Astrocyte (in vitro differentiated cells and primary cell): ENCODE measurements at regions not wholly inside any gene's neighbourhood (a gene's known extent, or its start where the extent isn't known, plus 50 kb on each side); places are given as distances from the start of the nearest gene placed in this dataset.

Experiments
- DNase-seq: peaks from one replicate; pipeline ENCODE4 v3.0.0-alpha.2; 2010; ENCODE audit warnings: low read depth
- FAIRE-seq: peaks from 2 replicates; lab custom pipeline; 2011; peaks lifted over from hg19 to GRCh38; lab: Jason Lieb, UNC
- H2AFZ ChIP-seq: 2 replicates; pipeline ENCODE4 v1.6.0; 2012; ENCODE audit warnings: low read depth, low read length, inconsistent platforms
- H3K27ac ChIP-seq: 2 replicates; pipeline ENCODE4 v1.5.1; 2011; ENCODE audit warnings: low read depth, low read length, inconsistent platforms
- H3K27me3 ChIP-seq: 2 replicates; pipeline ENCODE4 v1.6.0; 2011; ENCODE audit warnings: low read length, inconsistent platforms; ENCODE audit not compliant: insufficient read depth
- H3K36me3 ChIP-seq: 2 replicates; pipeline ENCODE4 v1.5.1; 2011; ENCODE audit warnings: low read length, inconsistent platforms; ENCODE audit not compliant: insufficient read depth
- H3K4me1 ChIP-seq: 2 replicates; pipeline ENCODE4 v1.5.1; 2011; ENCODE audit warnings: low read length, inconsistent platforms; ENCODE audit not compliant: insufficient read depth
- H3K4me2 ChIP-seq: 2 replicates; pipeline ENCODE4 v1.6.0; 2012; ENCODE audit warnings: low read length, inconsistent platforms
- H3K4me3 ChIP-seq: 2 replicates; pipeline ENCODE4 v1.5.1; 2011; ENCODE audit warnings: low read depth, mild to moderate bottlenecking, low read length, inconsistent platforms; ENCODE audit not compliant: insufficient read depth
- H3K79me2 ChIP-seq: 2 replicates; pipeline ENCODE4 v1.6.0; 2012; ENCODE audit warnings: mild to moderate bottlenecking, low read length, inconsistent platforms; ENCODE audit not compliant: insufficient read depth
- H3K9ac ChIP-seq: 2 replicates; pipeline ENCODE4 v1.6.0; 2012; ENCODE audit warnings: mild to moderate bottlenecking, low read length, inconsistent platforms
- H3K9me3 ChIP-seq: 2 replicates; pipeline ENCODE4 v1.5.1; 2012; ENCODE audit warnings: low read depth, mild to moderate bottlenecking, low read length, inconsistent platforms; ENCODE audit not compliant: insufficient read depth
- H4K20me1 ChIP-seq: 2 replicates; pipeline ENCODE4 v1.6.0; 2012; ENCODE audit warnings: low read length, inconsistent platforms; ENCODE audit not compliant: insufficient read depth
- H3K27ac Mint-ChIP-seq: one replicate; pipeline ENCODE4 v1.8.0; 2021; ENCODE audit warnings: mild to moderate bottlenecking, mixed read lengths; ENCODE audit not compliant: unreplicated experiment
- H3K27me3 Mint-ChIP-seq: one replicate; pipeline ENCODE4 v1.8.0; 2021; ENCODE audit warnings: low read depth, mixed read lengths; ENCODE audit not compliant: unreplicated experiment
- H3K36me3 Mint-ChIP-seq: one replicate; pipeline ENCODE4 v1.8.0; 2021; ENCODE audit warnings: low read depth, mixed read lengths; ENCODE audit not compliant: unreplicated experiment
- H3K4me1 Mint-ChIP-seq: one replicate; pipeline ENCODE4 v1.8.0; 2021; ENCODE audit warnings: low read depth, mixed read lengths; ENCODE audit not compliant: unreplicated experiment
- H3K4me3 Mint-ChIP-seq: one replicate; pipeline ENCODE4 v1.8.0; 2021; ENCODE audit warnings: mild to moderate bottlenecking, moderate library complexity, mixed read lengths; ENCODE audit not compliant: unreplicated experiment
- H3K9me3 Mint-ChIP-seq: one replicate; pipeline ENCODE4 v1.8.0; 2021; ENCODE audit warnings: mild to moderate bottlenecking, mixed read lengths; ENCODE audit not compliant: unreplicated experiment
- EZH2 ChIP-seq: IDR thresholded peaks from 2 replicates; pipeline ENCODE4 v1.6.1; 2012; ENCODE audit warnings: mild to moderate bottlenecking, low read length, inconsistent platforms; ENCODE audit not compliant: insufficient read depth
- TF ChIP-seq, protein P1 (sequence below): IDR thresholded peaks from 2 replicates; pipeline ENCODE4 v1.5.1; 2011; ENCODE audit warnings: low read depth, mild to moderate bottlenecking, inconsistent platforms, low read length, moderate library complexity; ENCODE audit not compliant: insufficient read depth

DNA sequence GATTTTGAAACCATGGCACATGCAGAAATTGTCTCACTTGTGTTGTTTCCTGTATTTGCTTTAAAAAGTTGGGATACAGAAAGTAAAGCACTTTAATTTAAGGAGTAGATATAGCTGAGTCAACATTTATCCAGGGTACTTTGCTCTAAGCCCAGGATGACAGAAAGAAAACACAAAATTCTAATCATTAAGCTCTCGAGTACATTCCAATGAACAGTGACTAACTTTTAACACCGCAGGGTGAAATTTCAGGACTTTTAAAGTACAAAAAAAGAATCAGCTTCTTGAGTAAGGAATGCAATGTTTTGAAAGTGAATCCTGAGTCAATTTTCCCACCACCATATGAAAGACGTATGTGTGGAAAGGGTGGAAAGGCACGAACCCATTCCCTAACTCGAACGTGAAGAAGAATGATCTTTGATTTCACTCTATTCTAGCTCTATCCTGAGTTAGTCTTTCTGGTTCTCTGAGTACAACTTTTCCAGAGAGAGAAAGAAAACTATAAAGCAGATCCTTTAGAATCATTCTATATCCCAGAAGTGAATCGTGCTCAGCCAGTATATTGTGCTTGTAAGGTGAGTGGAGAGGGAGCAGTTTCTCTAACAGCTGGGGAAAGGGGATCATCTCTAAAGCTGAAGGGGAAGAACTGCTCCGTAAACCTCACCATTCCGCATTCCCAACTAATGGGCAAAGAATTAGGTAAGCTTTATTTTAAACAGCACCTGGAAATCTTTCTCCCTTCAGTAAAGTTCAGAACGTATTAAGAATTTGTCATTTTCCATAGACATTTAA lies 779.0 kb upstream of the FLRT2 start:
- DNase-seq, result peak; percentile 60
- peak overlapping the region; percentile 49 for H3K4me2 ChIP-seq
- peak overlapping the region; percentile 21 for H2AFZ ChIP-seq
- no peaks in the 10 kb centered on the region for H3K27me3 Mint-ChIP-seq
- H4K20me1 ChIP-seq, result no peaks in the 10 kb centered on the region
- no peak overlapping the region for H3K4me3 ChIP-seq
- H3K27ac Mint-ChIP-seq, result peak overlapping the region; percentile 96
- peaks cover 28% of the 10 kb centered on the region for H3K4me1 Mint-ChIP-seq
- H3K9ac ChIP-seq, result peak overlapping the region; percentile 36
- H3K4me3 Mint-ChIP-seq, result peak overlapping the region; percentile 79
- no peaks in the 10 kb centered on the region for H3K36me3 Mint-ChIP-seq
- H3K27ac ChIP-seq, result peak overlapping the region; percentile 59
- no peaks in the 10 kb centered on the region for H3K27me3 ChIP-seq
- H3K36me3 ChIP-seq, result no peaks in the 10 kb centered on the region
- H3K4me1 ChIP-seq, result peaks cover 6% of the 10 kb centered on the region
- H3K9me3 ChIP-seq, result no peaks in the 10 kb centered on the region
- H3K79me2 ChIP-seq, result no peaks in the 10 kb centered on the region
- no peak for TF ChIP-seq EZH2
- TF ChIP-seq, protein P1, sequence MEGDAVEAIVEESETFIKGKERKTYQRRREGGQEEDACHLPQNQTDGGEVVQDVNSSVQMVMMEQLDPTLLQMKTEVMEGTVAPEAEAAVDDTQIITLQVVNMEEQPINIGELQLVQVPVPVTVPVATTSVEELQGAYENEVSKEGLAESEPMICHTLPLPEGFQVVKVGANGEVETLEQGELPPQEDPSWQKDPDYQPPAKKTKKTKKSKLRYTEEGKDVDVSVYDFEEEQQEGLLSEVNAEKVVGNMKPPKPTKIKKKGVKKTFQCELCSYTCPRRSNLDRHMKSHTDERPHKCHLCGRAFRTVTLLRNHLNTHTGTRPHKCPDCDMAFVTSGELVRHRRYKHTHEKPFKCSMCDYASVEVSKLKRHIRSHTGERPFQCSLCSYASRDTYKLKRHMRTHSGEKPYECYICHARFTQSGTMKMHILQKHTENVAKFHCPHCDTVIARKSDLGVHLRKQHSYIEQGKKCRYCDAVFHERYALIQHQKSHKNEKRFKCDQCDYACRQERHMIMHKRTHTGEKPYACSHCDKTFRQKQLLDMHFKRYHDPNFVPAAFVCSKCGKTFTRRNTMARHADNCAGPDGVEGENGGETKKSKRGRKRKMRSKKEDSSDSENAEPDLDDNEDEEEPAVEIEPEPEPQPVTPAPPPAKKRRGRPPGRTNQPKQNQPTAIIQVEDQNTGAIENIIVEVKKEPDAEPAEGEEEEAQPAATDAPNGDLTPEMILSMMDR, result no peak
- peaks cover 7% of the 10 kb centered on the region for H3K9me3 Mint-ChIP-seq
- FAIRE-seq, result no peak

DNA sequence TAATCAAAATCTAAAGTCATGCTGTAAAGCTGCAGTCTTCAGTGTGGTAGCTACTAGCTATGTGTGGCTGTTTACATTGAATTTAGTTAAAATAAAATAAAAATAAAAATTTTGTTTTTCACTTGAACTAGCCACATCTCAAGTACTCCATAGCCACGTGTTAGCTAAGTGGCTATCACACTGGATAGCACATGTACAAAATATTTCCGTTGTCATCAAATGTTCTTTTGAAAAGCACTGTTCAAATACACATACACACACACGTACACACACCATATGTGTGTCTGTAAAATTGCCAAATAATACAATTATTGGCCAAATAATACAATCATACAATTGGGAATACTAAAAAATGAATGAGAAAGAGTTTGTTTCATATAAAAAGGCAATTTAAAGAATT lies 778.2 kb upstream of the FLRT2 start:
- Histone ChIP-seq H3K27me3 (no peaks in the 10 kb centered on the region), H3K36me3 (no peaks in the 10 kb centered on the region), H3K4me3 (no peak overlapping the region), H3K79me2 (no peaks in the 10 kb centered on the region), H3K27ac (no peak overlapping the region), H3K9me3 (no peaks in the 10 kb centered on the region), H3K4me2 (no peak overlapping the region), H2AFZ (no peak overlapping the region), H4K20me1 (no peaks in the 10 kb centered on the region), H3K4me1 (peaks cover 6% of the 10 kb centered on the region), H3K9ac (no peak overlapping the region)
- Mint-ChIP-seq H3K9me3 (peaks cover 7% of the 10 kb centered on the region), H3K36me3 (no peaks in the 10 kb centered on the region), H3K27ac (no peak overlapping the region), H3K4me1 (peaks cover 28% of the 10 kb centered on the region), H3K27me3 (no peaks in the 10 kb centered on the region), H3K4me3 (no peak overlapping the region)
- no peak for FAIRE-seq
- TF ChIP-seq, protein P1, result no peak
- TF ChIP-seq EZH2, result no peak
- DNase-seq, result no peak
